Cardiac muscle cell (in vitro differentiated cells and primary cell): ENCODE measurements at regions not wholly inside any gene's neighbourhood (a gene's known extent, or its start where the extent isn't known, plus 50 kb on each side); places are given as distances from the start of the nearest gene placed in this dataset.

ENCODE experiments used
- DNase-seq, 2 donors: peaks; one replicate each; pipeline versions ENCODE4 v3.0.0 to v3.0.0-alpha.2; 2010 to 2017; ENCODE audit warnings: low read depth in 1 of 2, low spot score in 1 of 2
- H3K27ac ChIP-seq: fragments of 200-600 bp; sonication (generic); 2 replicates; pipeline ENCODE4 v1.5.1; 2016
- H3K27me3 ChIP-seq: fragments of 200-600 bp; sonication (generic); 2 replicates; pipeline ENCODE4 v1.6.0; 2016; ENCODE audit warnings: control low read depth
- H3K36me3 ChIP-seq: fragments of 200-600 bp; sonication (generic); 2 replicates; pipeline ENCODE4 v1.5.1; 2016; ENCODE audit warnings: control low read depth
- H3K4me1 ChIP-seq: fragments of 200-600 bp; sonication (generic); 2 replicates; pipeline ENCODE4 v1.8.1; 2017; ENCODE audit warnings: low read depth, mild to moderate bottlenecking, mixed run types
- H3K4me3 ChIP-seq: fragments of 200-600 bp; sonication (generic); 2 replicates; pipeline ENCODE4 v1.5.1; 2016; ENCODE audit warnings: mild to moderate bottlenecking
- H3K9me3 ChIP-seq: fragments of 200-600 bp; sonication (generic); 2 replicates; pipeline ENCODE4 v1.5.1; 2017; ENCODE audit warnings: low read depth, mild to moderate bottlenecking, control low read depth
- TF ChIP-seq, protein P1 (sequence below): IDR thresholded peaks from 2 replicates; pipeline ENCODE4 v1.5.1; 2012; ENCODE audit warnings: low read depth, mild to moderate bottlenecking, low read length

DNA sequence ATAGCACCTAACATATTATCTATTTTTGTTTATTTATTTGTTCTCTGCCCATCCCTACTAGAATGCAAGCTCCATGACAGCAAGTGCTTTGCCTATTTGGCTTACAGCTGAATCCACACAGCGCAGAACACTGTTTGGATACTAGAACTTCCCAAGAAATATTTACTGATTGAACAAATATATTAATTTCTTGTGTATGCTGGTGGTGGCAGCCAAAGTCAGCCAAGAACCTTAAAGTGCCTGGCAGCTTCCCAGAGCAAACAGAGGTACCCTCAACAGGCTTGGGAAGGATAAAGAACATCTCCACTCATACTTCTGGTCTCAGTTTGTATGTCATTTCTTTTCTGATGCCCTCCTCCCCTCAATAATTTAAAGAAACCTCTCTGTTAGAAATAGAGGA, 111.8 kb upstream of the SLC25A36 start:
- no peak overlapping the region for H3K4me3 ChIP-seq
- no peak for DNase-seq

DNA sequence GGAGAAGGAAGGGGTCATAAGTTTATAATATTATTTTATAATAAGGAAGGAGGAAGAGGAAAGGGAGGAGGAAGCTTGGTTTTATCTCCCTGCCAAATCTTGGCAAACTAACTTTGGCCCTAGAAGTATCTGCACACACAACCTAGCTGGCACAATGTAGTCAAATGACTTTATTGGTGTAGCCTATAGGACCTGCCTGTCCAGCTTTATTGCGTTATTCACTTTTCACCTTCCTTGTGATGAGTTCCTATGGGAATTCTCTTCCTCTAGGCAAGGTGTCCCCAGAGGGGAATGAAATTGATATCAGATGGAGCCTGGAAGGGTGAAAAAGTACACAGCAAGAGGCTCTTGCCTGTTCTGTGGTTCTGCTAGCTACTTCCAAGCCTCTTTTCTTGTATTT, 111.2 kb upstream of the SLC25A36 start:
- Histone ChIP-seq H3K36me3 (no peaks in the 10 kb centered on the region), H3K9me3 (no peaks in the 10 kb centered on the region), H3K27me3 (no peaks in the 10 kb centered on the region), H3K4me3 (no peak overlapping the region), H3K27ac (no peak overlapping the region), H3K4me1 (no peaks in the 10 kb centered on the region)
- TF ChIP-seq, protein P1, sequence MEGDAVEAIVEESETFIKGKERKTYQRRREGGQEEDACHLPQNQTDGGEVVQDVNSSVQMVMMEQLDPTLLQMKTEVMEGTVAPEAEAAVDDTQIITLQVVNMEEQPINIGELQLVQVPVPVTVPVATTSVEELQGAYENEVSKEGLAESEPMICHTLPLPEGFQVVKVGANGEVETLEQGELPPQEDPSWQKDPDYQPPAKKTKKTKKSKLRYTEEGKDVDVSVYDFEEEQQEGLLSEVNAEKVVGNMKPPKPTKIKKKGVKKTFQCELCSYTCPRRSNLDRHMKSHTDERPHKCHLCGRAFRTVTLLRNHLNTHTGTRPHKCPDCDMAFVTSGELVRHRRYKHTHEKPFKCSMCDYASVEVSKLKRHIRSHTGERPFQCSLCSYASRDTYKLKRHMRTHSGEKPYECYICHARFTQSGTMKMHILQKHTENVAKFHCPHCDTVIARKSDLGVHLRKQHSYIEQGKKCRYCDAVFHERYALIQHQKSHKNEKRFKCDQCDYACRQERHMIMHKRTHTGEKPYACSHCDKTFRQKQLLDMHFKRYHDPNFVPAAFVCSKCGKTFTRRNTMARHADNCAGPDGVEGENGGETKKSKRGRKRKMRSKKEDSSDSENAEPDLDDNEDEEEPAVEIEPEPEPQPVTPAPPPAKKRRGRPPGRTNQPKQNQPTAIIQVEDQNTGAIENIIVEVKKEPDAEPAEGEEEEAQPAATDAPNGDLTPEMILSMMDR = no peak
- no peak for DNase-seq

More for the DNA sequence above, 111.8 kb upstream of the SLC25A36 start:
- H3K4me1 ChIP-seq = no peaks in the 10 kb centered on the region
- H3K27ac ChIP-seq = no peak overlapping the region
- H3K9me3 ChIP-seq = no peaks in the 10 kb centered on the region
- no peaks in the 10 kb centered on the region for H3K36me3 ChIP-seq
- TF ChIP-seq, protein P1 = no peak
- H3K27me3 ChIP-seq = no peaks in the 10 kb centered on the region

DNA sequence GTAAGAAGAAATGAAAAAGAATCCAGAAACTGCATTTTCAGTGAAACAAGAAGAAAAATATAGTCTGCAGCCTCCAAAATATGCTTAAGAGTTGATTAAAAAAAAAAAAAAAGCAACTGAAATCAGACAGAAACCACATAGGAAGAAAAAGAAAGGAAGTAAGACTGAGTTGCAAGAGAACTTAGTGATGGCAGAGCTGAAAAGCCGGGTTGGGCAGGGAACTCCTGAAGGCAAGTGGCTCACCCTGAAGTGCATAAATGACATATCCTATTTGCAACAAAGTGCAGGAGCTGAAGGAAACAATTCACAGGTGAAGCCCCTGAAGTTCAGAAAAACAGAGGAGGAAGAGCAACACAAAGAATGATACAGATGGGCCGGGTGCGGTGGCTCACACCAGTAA, 108.8 kb upstream of the SLC25A36 start:
- TF ChIP-seq, protein P1 = no peak
- DNase-seq = no peak
- H3K27me3 ChIP-seq = no peaks in the 10 kb centered on the region
- no peaks in the 10 kb centered on the region for H3K9me3 ChIP-seq
- no peak overlapping the region for H3K4me3 ChIP-seq
- H3K36me3 ChIP-seq = no peaks in the 10 kb centered on the region
- H3K4me1 ChIP-seq = no peaks in the 10 kb centered on the region
- no peak overlapping the region for H3K27ac ChIP-seq

DNA sequence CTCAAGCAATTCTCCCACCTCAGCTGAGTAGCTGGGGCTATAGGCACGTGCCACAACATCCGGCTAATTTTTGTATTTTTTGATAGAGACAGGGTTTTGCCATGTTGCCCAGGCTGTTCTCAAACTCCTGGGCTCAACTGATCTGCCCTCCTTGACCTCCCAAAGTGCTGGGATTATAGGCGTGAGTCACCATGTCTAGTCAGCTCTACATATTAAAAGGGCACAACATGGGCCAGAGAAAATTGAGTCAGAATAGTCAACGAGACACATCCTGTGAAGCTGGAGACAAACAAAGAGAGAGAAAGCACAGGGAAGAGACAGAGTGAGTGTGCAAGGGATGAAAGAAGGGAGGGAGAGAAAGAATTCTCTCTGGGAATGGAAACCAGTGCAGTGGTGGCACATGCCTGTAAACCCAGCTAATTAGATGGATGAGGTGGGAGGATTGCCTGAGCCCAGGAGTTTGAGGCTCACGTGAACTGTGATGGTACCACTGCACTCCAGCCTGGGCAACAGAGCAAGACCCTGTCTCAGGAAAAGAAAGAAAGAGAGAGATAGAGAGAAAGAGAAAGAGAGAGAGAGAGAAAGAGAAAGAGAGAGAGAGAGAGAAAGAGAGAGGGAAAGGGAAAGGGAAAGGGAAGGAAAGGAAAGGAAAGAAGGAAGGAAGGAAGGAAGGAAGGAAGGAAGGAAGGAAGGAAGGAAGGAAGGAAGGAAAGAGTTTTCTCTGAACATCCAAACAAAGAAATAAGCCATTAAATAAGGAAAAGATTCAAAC, 107.2 kb upstream of the SLC25A36 start:
- DNase-seq = no peak
- Histone ChIP-seq H3K27me3 (peaks cover under 1% of the 10 kb centered on the region), H3K4me3 (no peak overlapping the region), H3K36me3 (no peaks in the 10 kb centered on the region), H3K27ac (no peak overlapping the region), H3K4me1 (no peaks in the 10 kb centered on the region), H3K9me3 (no peaks in the 10 kb centered on the region)
- TF ChIP-seq, protein P1 = no peak

DNA sequence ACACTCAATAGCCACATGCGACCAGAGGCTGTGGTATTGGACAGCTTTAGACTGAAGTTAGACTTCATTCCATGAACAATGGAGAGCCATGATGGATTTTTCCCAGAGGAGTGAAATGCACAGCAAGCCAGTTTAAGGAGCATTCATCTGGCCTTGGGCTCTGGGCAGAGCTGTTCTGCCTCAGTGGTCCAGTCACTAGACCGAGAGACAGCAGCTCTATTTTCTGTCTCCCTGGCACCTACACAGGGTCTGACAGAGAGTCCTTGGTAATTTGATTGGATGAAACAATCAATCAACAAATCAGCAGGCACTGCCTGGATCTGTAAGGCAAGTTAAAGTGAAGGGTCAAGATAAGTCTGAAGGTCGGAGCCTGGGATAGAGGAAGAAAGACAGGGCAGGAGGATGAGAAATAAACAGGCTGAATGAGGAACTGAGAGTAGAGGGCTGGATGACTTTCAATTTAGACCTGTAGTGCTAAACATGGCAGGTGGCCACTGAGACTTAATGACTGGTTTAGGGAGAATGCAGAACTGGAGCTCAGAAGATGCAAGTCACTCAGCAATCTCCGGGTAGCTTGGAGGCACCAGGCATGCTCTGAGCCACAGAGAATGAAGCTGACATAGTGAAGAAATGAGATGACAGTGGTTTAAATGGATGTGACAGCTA, 98.5 kb upstream of the SLC25A36 start:
- Histone ChIP-seq H3K4me3 (no peak overlapping the region), H3K9me3 (no peaks in the 10 kb centered on the region), H3K27ac (no peak overlapping the region), H3K36me3 (no peaks in the 10 kb centered on the region), H3K27me3 (peaks cover 55% of the 10 kb centered on the region), H3K4me1 (no peaks in the 10 kb centered on the region)
- TF ChIP-seq, protein P1 = no peak
- no peak for DNase-seq
